HCT116 (cell line): ENCODE measurements at regions not wholly inside any gene's neighbourhood (a gene's known extent, or its start where the extent isn't known, plus 50 kb on each side); places are given as distances from the start of the nearest gene placed in this dataset.

Experiments used
- ATAC-seq: fragments of 200-7000 bp; cut with Tn5 transposase; 2 replicates; pipeline ENCODE4 v1.9.1; 2020; ENCODE audit warnings: mild to moderate bottlenecking, moderate library complexity
- BruUV-seq: library from RNA; stranded (reverse); fragments of 400-500 nt; replicated peaks from 2 replicates; lab custom pipeline; 2021; lab: Mats Ljungman, UMichigan
- CTCF ChIA-PET: fragments of 300-600 bp; sonication (Branson Sonifier 250); formaldehyde crosslinking; loops from one replicate; lab custom pipeline; 2021; ENCODE audit warnings: antibody characterized with exemption; lab: Charles Lee
- POLR2A ChIA-PET: fragments of 300-600, 350-600 bp; sonication (Branson Sonifier 250); formaldehyde crosslinking; loops from one replicate; lab custom pipeline; 2021; ENCODE audit warnings: antibody characterized with exemption; lab: Charles Lee
- RAD21 ChIA-PET, 2 experiments: fragments of 300-600 bp; sonication (Branson Sonifier 250); formaldehyde crosslinking; loops; one replicate each; lab custom pipeline; 2023; ENCODE audit warnings: low total read pairs in 2 of 2; ENCODE audit not compliant: uncharacterized antibody in 2 of 2, unreplicated experiment in 2 of 2, low non-redundant PET in 1 of 2; lab: Charles Lee
- DNase-seq: peaks from one replicate; pipeline ENCODE4 v3.0.0-alpha.2; 2010; ENCODE audit warnings: low read depth, low spot score
- H2AFZ ChIP-seq: fragments of 200-600 bp; shearing (Covaris generic), sonication (generic); 2 replicates; pipeline ENCODE4 v1.6.1; 2017; ENCODE audit warnings: low read depth, mixed run types, mixed read lengths, antibody characterized with exemption, low read length; ENCODE audit not compliant: poor library complexity, severe bottlenecking
- H3K27ac ChIP-seq: 2 replicates; pipeline ENCODE4 v1.5.1; 2012; ENCODE audit warnings: low read depth, low read length
- H3K27me3 ChIP-seq: fragments of 200-600 bp; sonication (generic); 2 replicates; pipeline ENCODE4 v1.6.1; 2016; ENCODE audit warnings: mixed run types, low read length, mixed read lengths; ENCODE audit not compliant: insufficient read depth
- H3K36me3 ChIP-seq, 2 experiments: fragments of 200-500 bp in 1 of 2; fragments of 200-600 bp in 1 of 2; sonication (Bioruptor generic) in 1 of 2; sonication (generic) in 1 of 2; 2 replicates each; pipeline versions ENCODE4 v1.5.1 to v1.6.1; 2014 to 2016; ENCODE audit warnings: low read length in 2 of 2, inconsistent platforms in 1 of 2, mixed read lengths in 1 of 2, mixed run types in 1 of 2; ENCODE audit not compliant: insufficient read depth in 2 of 2, control insufficient read depth in 1 of 2
- H3K4me1 ChIP-seq, 2 experiments: fragments of 200-600 bp in 1 of 2; sonication (generic) in 1 of 2; 2 replicates each; pipeline versions ENCODE4 v1.5.1 to v1.6.1; 2012 to 2017; ENCODE audit warnings: low read length in 2 of 2, inconsistent platforms in 1 of 2, mild to moderate bottlenecking in 1 of 2, mixed read lengths in 1 of 2, mixed run types in 1 of 2, moderate library complexity in 1 of 2; ENCODE audit not compliant: insufficient read depth in 2 of 2, control insufficient read depth in 1 of 2
- H3K4me2 ChIP-seq: fragments of 200-600 bp; sonication (generic); 2 replicates; pipeline ENCODE4 v1.6.1; 2017; ENCODE audit warnings: mixed run types, low read length, mixed read lengths
- H3K4me3 ChIP-seq, 2 experiments: fragments of 200-600 bp in 1 of 2; sonication (generic) in 1 of 2; replicated peaks in 1 of 2; 2 replicates each; pipeline ENCODE4 v1.5.1; 2011 to 2016; ENCODE audit warnings: low read length in 2 of 2, control low read depth in 1 of 2, low read depth in 1 of 2, mild to moderate bottlenecking in 1 of 2, mixed read lengths in 1 of 2, mixed run types in 1 of 2
- H3K79me2 ChIP-seq: fragments of 200-600 bp; sonication (generic); 2 replicates; pipeline ENCODE4 v1.6.1; 2017; ENCODE audit warnings: mild to moderate bottlenecking, mixed run types, low read length, moderate library complexity, mixed read lengths; ENCODE audit not compliant: insufficient read depth
- H3K9ac ChIP-seq: fragments of 200-600 bp; sonication (generic); 2 replicates; pipeline ENCODE4 v1.6.1; 2016; ENCODE audit warnings: low read length, mixed read lengths
- H3K9me2 ChIP-seq: fragments of 200-600 bp; sonication (generic), shearing (Covaris generic); 2 replicates; pipeline ENCODE4 v1.6.1; 2017; ENCODE audit warnings: mixed run types, mild to moderate bottlenecking, moderate library complexity; ENCODE audit not compliant: insufficient read depth
- H3K9me3 ChIP-seq, 2 experiments: fragments of 200-500 bp in 1 of 2; fragments of 200-600 bp in 1 of 2; sonication (Bioruptor generic) in 1 of 2; sonication (generic) in 1 of 2; 2 replicates each; pipeline ENCODE4 v1.6.1; 2014 to 2017; ENCODE audit warnings: low read length in 2 of 2, mixed read lengths in 2 of 2, inconsistent platforms in 1 of 2, low read depth in 1 of 2, mild to moderate bottlenecking in 1 of 2, mixed run types in 1 of 2, moderate library complexity in 1 of 2; ENCODE audit not compliant: control insufficient read depth in 1 of 2, insufficient read depth in 1 of 2
- H4K20me1 ChIP-seq: fragments of 200-600 bp; sonication (generic), shearing (Covaris generic); 2 replicates; pipeline ENCODE4 v1.6.1; 2017; ENCODE audit warnings: mixed run types, mild to moderate bottlenecking, moderate library complexity; ENCODE audit not compliant: insufficient read depth
- CEBPB ChIP-seq: IDR thresholded peaks from 2 replicates; pipeline ENCODE4 v1.6.1; 2012; ENCODE audit warnings: low read depth
- EZH2 ChIP-seq: fragments of 200-600 bp; sonication (generic); IDR thresholded peaks from 2 replicates; pipeline ENCODE4 v1.6.1; 2017; ENCODE audit warnings: antibody characterized with exemption, mixed run types
- POLR2A ChIP-seq: IDR thresholded peaks from 2 replicates; pipeline ENCODE4 v1.7.0; 2011; ENCODE audit warnings: borderline replicate concordance; ENCODE audit not compliant: insufficient read depth, insufficient read length; ENCODE audit errors: extremely low read depth
- TCF7L2 ChIP-seq: IDR thresholded peaks from 2 replicates; pipeline ENCODE4 v1.7.0; 2011; ENCODE audit warnings: borderline replicate concordance, inconsistent platforms; ENCODE audit not compliant: insufficient read depth, insufficient read length; ENCODE audit errors: extremely low read depth
- ZBTB33 ChIP-seq: IDR thresholded peaks from 2 replicates; pipeline ENCODE4 v1.6.1; 2011; ENCODE audit warnings: mild to moderate bottlenecking, low read length, moderate library complexity; ENCODE audit not compliant: insufficient replicate concordance; ENCODE audit errors: extremely low read depth
- intact Hi-C: fragments of 100-400 bp; cut with micrococcal nuclease; formaldehyde crosslinking; loops from 2 replicates; pipeline ENCODE4 v1.10.0; 2022
- TF ChIP-seq, protein P1 (sequence below): IDR thresholded peaks from 2 replicates; pipeline ENCODE4 v1.6.1; 2012; ENCODE audit warnings: low read depth

DNA sequence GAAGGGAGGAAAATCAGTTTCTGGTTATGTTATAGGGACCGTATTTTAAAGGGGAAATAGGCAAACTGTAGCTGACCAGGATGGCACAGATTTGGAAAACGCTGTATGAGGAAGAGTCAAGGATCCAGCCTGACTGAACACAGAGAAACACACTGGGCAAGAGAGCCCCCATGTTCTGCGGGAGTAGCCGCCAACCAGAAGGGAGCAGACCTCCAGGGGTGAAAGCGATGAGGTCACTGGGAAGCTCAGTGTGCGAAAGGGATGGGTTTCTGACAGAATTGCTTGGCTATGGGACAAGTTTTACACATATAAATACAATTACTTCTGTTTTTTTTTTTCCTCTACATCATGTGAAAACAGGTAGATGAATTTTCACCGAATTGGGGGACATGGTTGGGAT is 291.6 kb upstream of the PODXL start:
- H3K27ac ChIP-seq, result no peak overlapping the region
- TF ChIP-seq TCF7L2 (no peak), POLR2A (no peak), ZBTB33 (no peak), EZH2 (no peak), CEBPB (no peak)
- TF ChIP-seq, protein P1, sequence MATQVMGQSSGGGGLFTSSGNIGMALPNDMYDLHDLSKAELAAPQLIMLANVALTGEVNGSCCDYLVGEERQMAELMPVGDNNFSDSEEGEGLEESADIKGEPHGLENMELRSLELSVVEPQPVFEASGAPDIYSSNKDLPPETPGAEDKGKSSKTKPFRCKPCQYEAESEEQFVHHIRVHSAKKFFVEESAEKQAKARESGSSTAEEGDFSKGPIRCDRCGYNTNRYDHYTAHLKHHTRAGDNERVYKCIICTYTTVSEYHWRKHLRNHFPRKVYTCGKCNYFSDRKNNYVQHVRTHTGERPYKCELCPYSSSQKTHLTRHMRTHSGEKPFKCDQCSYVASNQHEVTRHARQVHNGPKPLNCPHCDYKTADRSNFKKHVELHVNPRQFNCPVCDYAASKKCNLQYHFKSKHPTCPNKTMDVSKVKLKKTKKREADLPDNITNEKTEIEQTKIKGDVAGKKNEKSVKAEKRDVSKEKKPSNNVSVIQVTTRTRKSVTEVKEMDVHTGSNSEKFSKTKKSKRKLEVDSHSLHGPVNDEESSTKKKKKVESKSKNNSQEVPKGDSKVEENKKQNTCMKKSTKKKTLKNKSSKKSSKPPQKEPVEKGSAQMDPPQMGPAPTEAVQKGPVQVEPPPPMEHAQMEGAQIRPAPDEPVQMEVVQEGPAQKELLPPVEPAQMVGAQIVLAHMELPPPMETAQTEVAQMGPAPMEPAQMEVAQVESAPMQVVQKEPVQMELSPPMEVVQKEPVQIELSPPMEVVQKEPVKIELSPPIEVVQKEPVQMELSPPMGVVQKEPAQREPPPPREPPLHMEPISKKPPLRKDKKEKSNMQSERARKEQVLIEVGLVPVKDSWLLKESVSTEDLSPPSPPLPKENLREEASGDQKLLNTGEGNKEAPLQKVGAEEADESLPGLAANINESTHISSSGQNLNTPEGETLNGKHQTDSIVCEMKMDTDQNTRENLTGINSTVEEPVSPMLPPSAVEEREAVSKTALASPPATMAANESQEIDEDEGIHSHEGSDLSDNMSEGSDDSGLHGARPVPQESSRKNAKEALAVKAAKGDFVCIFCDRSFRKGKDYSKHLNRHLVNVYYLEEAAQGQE, result no peak
- no peaks in the 10 kb centered on the region for H3K9me3 ChIP-seq
- no peak overlapping the region for H3K9ac ChIP-seq
- no peaks in the 10 kb centered on the region for H3K9me2 ChIP-seq
- ChIA-PET CTCF (interaction anchor here (1.1 kb wide), 1 partner anchor 10 kb away, joined by 4 read pairs; no protein-coding TSS in a partner anchor), POLR2A (no interaction called here), RAD21 (no interaction called here)
- intact Hi-C loops, result no loop called here
- peaks cover 24% of the 10 kb centered on the region; the same call in 1 of the 2 replicates for H3K27me3 ChIP-seq
- no peak overlapping the region for H3K4me3 ChIP-seq
- ATAC-seq (no peak), DNase-seq (no peak)
- H3K36me3 ChIP-seq, result no peaks in the 10 kb centered on the region
- no TSS peak for BruUV-seq
- H2AFZ ChIP-seq, result no peak overlapping the region
- H4K20me1 ChIP-seq, result no peaks in the 10 kb centered on the region
- no peak overlapping the region for H3K4me2 ChIP-seq
- no peaks in the 10 kb centered on the region for H3K79me2 ChIP-seq
- no peaks in the 10 kb centered on the region for H3K4me1 ChIP-seq
